Activated T-cell treated with anti-CD3 and anti-CD28 coated beads, Interleukin-2, amount 50 U/mL, for 72 hours (primary cell): ENCODE measurements at regions not wholly inside any gene's neighbourhood (a gene's known extent, or its start where the extent isn't known, plus 50 kb on each side); places are given as distances from the start of the nearest gene placed in this dataset.

Source experiments
- ATAC-seq, 2 donors: fragments of 150-1000 bp; cut with Tn5 transposase; replicated peaks in 1 of 2; 2 replicates each; pipeline ENCODE4 v1.10.0; 2021; ENCODE audit warnings: moderate library complexity in 2 of 2, mild to moderate bottlenecking in 1 of 2
- DNase-seq, 2 donors: peaks; one replicate each; pipeline ENCODE4 v3.0.0; 2021 to 2022; ENCODE audit warnings: mixed read lengths in 1 of 2
- H3K27ac Mint-ChIP-seq: one replicate; pipeline ENCODE4 v1.8.0; 2022; ENCODE audit warnings: mild to moderate bottlenecking, moderate library complexity, mixed read lengths
- H3K27me3 Mint-ChIP-seq: one replicate; pipeline ENCODE4 v1.8.0; 2022; ENCODE audit warnings: low read depth, mixed read lengths
- H3K36me3 Mint-ChIP-seq, 2 donors: one replicate each; pipeline ENCODE4 v1.8.0; 2022; ENCODE audit warnings: mixed read lengths in 2 of 2, mild to moderate bottlenecking in 1 of 2; ENCODE audit not compliant: insufficient read depth in 2 of 2
- H3K4me1 Mint-ChIP-seq: one replicate; pipeline ENCODE4 v1.8.0; 2022; ENCODE audit warnings: low read depth, mixed read lengths
- H3K4me3 Mint-ChIP-seq, 2 donors: one replicate each; pipeline ENCODE4 v1.8.0; 2022; ENCODE audit warnings: mild to moderate bottlenecking in 2 of 2, mixed read lengths in 2 of 2, moderate library complexity in 2 of 2
- H3K9me3 Mint-ChIP-seq, 2 donors: one replicate each; pipeline ENCODE4 v1.8.0; 2022; ENCODE audit warnings: mixed read lengths in 2 of 2

DNA sequence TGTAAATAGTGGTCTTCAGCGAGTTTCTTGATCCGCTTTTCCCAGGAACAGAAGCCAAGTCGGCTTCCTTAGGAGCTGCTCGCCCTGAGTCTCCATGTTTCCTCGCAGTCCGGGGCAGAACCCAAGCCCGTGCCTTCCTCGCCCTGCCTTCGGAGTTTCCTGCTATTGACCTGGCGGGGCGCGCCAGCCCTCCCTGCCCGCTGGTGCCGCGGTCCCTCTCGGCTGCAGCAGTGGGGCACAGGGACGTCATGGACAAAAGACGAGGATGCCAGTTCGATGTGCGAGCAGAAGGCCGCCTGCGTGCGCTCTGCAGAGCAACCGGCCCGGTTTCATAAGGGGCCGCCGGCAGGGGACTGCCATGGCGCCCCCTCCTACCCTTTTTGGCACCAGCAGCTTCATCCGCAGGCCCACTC lies 156.6 kb downstream of the TM9SF2 start:
- DNase-seq = peak; percentile 29 to 44
- Mint-ChIP-seq H3K4me3 (peak overlapping the region; percentile 79 to 81), H3K27ac (peak overlapping the region; percentile 63), H3K9me3 (no peaks in the 10 kb centered on the region), H3K36me3 (no peaks in the 10 kb centered on the region), H3K4me1 (peaks cover 45% of the 10 kb centered on the region), H3K27me3 (no peaks in the 10 kb centered on the region)
- peak; percentile 11 to 12 for ATAC-seq

DNA sequence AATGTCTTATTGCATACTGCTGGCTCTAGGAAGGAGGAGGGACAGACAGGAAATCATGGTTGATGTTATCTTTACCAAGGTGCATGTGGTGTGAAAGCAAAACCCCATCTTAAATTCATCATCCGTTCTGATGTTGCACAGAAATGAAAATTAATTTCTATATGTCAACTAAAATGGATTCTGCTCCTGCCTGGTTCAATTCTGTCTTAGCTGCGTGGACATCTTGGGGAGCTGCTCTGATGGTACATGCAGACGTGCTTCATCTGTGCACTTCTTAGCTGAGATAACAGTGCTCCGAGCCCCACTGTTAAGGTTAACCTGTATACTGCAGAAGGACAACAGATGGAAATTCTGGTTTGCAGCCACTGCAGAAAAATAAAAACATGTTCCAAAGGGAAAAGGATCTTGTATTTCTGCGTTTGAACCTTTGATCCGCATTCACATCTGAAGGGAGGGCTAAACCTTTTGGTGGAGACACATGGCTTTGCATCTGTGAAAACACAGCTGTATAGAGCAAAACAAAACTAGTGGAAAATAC lies 155.6 kb downstream of the TM9SF2 start:
- DNase-seq = peak; percentile 11 to 16
- Mint-ChIP-seq H3K4me1 (peaks cover 45% of the 10 kb centered on the region), H3K27me3 (no peaks in the 10 kb centered on the region), H3K36me3 (no peaks in the 10 kb centered on the region), H3K9me3 (no peaks in the 10 kb centered on the region), H3K27ac (peak overlapping the region; percentile 88), H3K4me3 (peak overlapping the region; percentile 79 to 81)
- peak; percentile 57 to 64 for ATAC-seq

DNA sequence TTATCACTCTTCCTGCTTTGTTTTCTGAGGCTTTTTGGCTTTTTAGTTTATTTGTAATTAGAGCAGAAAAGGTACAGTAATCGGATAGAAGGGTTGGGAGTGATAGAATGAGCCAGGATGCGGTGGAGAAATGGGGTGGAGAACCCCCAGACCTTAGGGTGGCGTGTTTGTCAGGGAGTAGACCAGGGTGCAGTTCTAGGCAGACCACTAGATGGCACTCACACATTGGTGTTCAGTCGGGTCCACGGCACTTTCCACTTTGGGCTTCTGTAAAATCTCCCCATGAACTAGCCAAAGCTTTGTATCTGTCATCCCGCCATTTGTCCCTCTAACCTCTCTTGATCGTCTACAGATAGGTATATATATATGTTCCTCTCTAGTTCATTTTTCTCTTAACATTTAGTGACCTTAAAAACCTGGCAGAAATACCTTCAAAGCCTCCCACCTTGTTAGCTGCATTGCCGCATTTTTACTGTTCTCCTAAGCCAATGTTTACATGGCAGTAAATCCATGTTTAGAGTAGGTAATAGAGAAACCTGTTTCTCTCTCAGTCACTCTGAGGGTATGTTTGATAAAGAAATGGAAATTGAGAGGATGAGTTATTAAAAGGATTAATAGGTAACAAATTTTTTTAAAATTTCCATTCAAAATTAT lies 154.9 kb downstream of the TM9SF2 start:
- Mint-ChIP-seq H3K4me1 (peaks cover 45% of the 10 kb centered on the region), H3K4me3 (peak overlapping the region; percentile 79 to 81), H3K27ac (peak overlapping the region; percentile 88), H3K27me3 (no peaks in the 10 kb centered on the region), H3K36me3 (no peaks in the 10 kb centered on the region), H3K9me3 (no peaks in the 10 kb centered on the region)
- DNase-seq (peak; percentile 83 to 85), ATAC-seq (peak; percentile 66 to 67)

DNA sequence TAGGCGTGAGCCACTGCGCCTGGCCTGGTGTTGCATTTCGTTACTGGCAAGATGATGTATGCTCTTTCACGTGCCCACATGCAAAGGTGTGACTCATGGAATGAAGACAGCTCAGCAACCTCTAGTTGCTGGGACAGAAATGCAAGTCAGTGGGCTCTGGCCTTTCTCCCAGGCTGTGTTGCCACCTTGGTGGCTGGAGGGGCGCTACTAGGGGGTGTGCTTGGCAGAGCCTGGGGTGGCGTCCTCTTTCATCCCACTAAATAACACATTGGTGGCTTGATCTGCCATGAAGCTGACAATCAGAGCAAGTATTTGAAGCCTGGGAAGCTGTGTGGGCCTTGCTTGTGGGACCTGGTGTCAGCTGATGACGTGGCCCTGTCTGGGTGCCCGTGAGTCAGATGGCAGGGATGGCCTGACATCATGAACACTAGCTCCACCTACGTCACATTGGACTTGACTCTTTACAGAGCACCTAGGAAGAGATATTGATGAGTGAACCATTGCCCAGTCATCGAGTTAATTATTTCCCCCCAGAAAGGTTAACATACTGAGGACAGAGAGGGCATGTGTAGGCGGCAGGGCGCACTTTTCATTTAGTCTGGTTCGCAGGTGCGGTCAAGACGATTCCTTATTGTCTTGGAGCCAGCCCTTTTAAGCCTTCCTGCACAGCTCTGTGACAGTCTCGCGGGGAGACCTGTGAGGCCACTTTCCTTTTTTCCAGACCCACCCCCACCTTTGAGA lies 154.2 kb downstream of the TM9SF2 start:
- Mint-ChIP-seq H3K36me3 (no peaks in the 10 kb centered on the region), H3K4me3 (peak overlapping the region; percentile 79 to 81), H3K27ac (peak overlapping the region; percentile 88), H3K27me3 (no peaks in the 10 kb centered on the region), H3K9me3 (no peaks in the 10 kb centered on the region), H3K4me1 (peaks cover 45% of the 10 kb centered on the region)
- peak; percentile 75 to 76 for ATAC-seq
- DNase-seq = peak; percentile 58 to 65

DNA sequence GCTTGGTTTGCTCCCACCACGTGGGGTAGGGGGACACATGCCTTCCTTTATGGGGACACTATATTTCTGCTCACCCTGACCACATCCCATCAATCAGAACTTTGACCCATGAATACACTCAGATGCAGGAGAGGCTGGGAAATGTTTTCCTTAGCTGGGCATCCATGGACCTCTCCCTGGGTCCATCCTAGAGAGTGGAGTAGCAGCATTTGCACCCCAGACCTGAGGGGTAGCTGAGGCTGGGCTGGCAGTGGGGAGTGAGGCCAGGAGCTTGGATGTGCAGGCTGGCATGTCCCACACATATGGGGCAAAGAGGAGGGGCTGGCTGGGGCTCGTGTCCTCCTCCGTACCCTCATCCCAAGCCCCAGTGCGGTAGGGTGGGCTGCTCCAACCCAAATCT lies 152.8 kb downstream of the TM9SF2 start:
- DNase-seq (no peak), ATAC-seq (no peak)
- H3K36me3 Mint-ChIP-seq = no peaks in the 10 kb centered on the region
- H3K27me3 Mint-ChIP-seq = no peaks in the 10 kb centered on the region
- no peaks in the 10 kb centered on the region for H3K9me3 Mint-ChIP-seq
- no peak overlapping the region for H3K27ac Mint-ChIP-seq
- H3K4me1 Mint-ChIP-seq = peaks cover 41% of the 10 kb centered on the region
- no peak overlapping the region for H3K4me3 Mint-ChIP-seq

DNA sequence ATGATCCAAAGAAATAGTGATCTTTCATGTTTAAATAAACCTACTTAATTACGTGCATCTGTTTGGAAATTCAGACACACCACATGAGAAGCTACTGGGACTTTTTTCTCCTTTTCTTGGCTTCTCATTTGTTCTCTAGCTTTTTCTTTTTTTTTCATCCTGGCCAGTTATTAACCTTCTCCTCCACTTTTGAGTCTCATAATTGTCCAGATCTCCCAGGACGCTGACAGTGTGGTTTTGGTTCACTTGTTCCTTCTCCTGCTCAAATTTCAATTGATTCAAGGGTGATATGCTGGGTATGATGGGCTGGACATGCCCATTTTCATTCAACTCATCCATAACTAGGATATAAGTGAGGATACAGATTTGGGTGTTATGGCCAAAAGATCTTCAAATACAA lies 152.3 kb downstream of the TM9SF2 start:
- no peaks in the 10 kb centered on the region for H3K9me3 Mint-ChIP-seq
- H3K4me3 Mint-ChIP-seq = no peak overlapping the region
- no peaks in the 10 kb centered on the region for H3K27me3 Mint-ChIP-seq
- peaks cover 36% of the 10 kb centered on the region for H3K4me1 Mint-ChIP-seq
- H3K36me3 Mint-ChIP-seq = no peaks in the 10 kb centered on the region
- DNase-seq = no peak
- H3K27ac Mint-ChIP-seq = no peak overlapping the region
- ATAC-seq = no peak

DNA sequence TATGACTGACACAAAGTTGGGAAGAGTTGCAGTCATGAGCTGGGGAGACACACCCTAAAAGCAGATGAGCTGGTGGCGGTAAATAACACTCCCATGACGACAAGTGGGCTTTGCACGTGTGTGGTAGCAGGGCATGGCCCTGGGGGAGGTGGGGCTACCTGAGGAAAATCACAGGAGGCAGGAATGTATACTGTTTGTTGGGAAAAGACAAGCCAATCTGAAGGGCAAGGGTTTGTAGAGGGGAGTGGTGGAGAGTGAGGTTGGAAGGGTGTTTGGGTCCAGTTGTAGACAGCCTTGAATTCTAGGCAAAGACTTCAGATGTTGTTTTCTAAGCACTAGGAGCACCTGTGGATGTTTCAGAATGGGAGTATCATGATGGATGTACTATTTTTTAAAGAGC lies 151.6 kb downstream of the TM9SF2 start:
- no peaks in the 10 kb centered on the region for H3K36me3 Mint-ChIP-seq
- H3K4me1 Mint-ChIP-seq = peaks cover 30% of the 10 kb centered on the region
- H3K4me3 Mint-ChIP-seq = no peak overlapping the region
- no peak for ATAC-seq
- H3K27me3 Mint-ChIP-seq = no peaks in the 10 kb centered on the region
- no peak for DNase-seq
- H3K9me3 Mint-ChIP-seq = no peaks in the 10 kb centered on the region
- no peak overlapping the region for H3K27ac Mint-ChIP-seq

DNA sequence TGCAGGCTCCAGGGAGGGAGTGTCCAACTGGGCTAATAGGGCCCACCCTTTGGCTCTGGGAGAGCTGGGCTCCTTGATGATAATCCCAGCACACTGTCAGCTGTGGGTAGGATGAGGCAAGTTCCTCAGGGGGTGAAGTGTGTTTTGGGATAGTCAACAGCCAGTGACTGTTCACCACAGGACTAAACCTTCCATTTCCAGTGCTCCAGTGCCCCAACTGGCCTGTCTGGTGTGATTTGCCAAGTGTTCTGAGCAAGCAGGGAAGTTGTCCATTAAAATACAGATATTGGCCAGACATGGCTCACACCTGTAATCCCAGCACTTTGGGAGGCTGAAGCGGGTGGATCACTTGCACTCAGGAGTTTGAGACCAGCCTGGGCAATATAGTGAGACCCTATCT lies 150.9 kb downstream of the TM9SF2 start:
- no peak for ATAC-seq
- Mint-ChIP-seq H3K9me3 (no peaks in the 10 kb centered on the region), H3K4me3 (no peak overlapping the region), H3K4me1 (peaks cover 22% of the 10 kb centered on the region), H3K27me3 (no peaks in the 10 kb centered on the region), H3K36me3 (no peaks in the 10 kb centered on the region), H3K27ac (no peak overlapping the region)
- no peak for DNase-seq

DNA sequence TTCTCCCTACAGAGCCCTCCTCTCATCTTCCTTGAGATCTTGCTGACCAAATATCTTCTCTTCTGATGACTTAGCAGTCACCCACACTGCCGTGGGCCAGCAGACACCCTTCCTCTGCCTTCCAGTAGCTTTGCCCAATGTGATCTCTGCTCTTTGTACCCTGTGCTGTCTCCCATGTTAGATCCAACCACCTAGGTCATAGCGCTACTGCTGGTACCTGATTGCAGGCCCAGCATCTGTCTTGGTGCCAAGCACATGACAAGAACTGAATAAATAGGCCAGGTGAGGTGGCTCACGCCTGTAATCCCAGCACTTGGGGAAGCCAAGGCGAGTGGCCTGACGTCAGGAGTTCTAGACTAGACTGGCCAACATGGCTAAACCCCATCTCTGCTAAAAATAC lies 149.7 kb downstream of the TM9SF2 start:
- Mint-ChIP-seq H3K27ac (no peak overlapping the region), H3K36me3 (no peaks in the 10 kb centered on the region), H3K27me3 (no peaks in the 10 kb centered on the region), H3K4me3 (no peak overlapping the region), H3K4me1 (peaks cover 11% of the 10 kb centered on the region), H3K9me3 (no peaks in the 10 kb centered on the region)
- DNase-seq (no peak), ATAC-seq (no peak)

DNA sequence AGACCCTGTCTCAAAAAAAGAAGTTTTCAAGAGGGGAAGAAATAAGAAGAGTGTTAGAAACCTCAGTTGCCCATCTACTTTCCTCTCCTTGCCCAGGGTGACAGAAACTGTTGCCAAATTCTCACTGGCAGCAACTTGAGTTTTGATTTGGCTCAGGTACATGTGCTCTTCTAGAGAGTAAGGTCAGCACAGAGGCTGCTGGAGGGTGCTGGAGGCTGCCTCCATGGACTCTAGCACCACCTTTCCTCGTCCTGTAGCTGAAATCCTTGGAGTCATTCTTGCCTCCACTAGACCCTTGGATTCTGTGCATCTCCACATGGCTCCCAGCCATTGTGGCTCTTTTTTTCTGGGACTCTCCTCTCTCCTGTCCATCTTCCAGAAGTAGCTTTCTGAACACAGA lies 149.1 kb downstream of the TM9SF2 start:
- Mint-ChIP-seq H3K4me1 (peaks cover 5% of the 10 kb centered on the region), H3K36me3 (no peaks in the 10 kb centered on the region), H3K27me3 (no peaks in the 10 kb centered on the region), H3K27ac (no peak overlapping the region), H3K9me3 (no peaks in the 10 kb centered on the region), H3K4me3 (no peak overlapping the region)
- no peak for ATAC-seq
- DNase-seq = no peak

DNA sequence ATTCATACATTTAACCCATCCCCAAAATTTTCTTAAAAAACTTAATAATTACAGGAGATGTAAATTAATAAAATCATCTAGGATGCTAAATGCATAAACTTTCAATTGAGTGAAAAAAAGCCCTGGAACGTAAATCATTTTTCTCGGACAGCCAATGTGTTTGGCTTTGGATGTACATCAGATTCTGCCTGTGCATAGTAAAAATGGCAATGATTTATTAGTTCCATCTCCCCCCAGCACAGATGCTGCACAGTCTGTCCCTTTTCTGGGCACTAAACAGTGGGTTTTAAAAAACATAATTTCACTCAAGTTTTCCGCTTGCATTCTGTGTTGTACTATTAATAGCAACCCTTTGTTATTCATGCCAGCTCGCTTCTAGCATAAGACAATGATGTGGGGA lies 147.7 kb downstream of the TM9SF2 start:
- H3K27me3 Mint-ChIP-seq = no peaks in the 10 kb centered on the region
- DNase-seq = no peak

DNA sequence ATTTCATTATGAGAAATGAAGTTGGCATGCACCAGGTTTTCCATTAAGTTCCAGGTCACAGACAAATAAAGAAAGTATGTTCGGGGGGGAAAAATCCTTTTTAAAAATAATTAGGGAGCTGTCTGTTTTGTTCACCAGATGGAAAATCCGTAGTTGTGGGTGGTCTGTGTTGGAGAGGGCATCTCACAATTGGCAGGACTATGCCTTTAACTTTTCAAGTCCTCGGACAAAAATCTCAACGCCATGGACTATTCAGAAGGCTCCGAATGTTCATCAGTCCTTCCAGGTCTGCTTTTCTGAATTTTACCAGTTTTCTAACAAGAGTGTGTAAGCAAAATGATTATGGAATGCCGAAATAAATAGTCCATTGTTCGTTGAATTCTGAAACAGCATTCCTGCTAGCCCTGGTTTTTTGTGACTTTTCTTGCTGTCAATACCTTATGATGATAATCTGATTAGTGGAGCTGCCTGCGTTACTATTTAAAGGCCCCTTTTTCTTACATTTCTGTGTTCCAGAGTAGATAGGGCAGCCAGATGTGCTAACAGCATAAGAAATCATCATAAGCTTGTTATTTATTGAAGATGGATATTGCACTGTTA lies 146.9 kb downstream of the TM9SF2 start:
- H3K9me3 Mint-ChIP-seq = no peaks in the 10 kb centered on the region

More for the DNA sequence above, 147.7 kb downstream of the TM9SF2 start:
- no peaks in the 10 kb centered on the region for H3K9me3 Mint-ChIP-seq
- H3K36me3 Mint-ChIP-seq = no peaks in the 10 kb centered on the region
- no peak overlapping the region for H3K4me3 Mint-ChIP-seq
- no peak for ATAC-seq
- no peaks in the 10 kb centered on the region for H3K4me1 Mint-ChIP-seq
- H3K27ac Mint-ChIP-seq = no peak overlapping the region

DNA sequence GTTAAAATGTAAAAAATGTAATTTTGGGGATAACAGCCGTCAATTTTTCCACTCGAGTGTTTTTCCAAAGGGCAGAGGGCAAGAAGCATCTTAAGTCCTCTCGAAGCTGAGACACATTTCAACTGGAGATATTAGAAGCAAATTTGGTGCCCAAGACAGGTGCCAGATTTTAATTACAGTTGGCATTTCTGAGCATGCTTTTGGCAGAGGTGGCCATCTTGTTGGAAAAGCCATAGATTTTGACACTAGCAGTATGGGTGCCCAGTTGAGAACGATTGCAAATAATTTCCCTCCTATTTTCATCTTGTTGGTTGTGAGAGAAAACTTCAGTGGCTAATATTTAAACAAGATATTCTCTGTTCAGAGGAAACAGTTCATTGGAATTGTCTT lies 146.3 kb downstream of the TM9SF2 start:
- no peaks in the 10 kb centered on the region for H3K9me3 Mint-ChIP-seq
- DNase-seq = no peak
- H3K27me3 Mint-ChIP-seq = no peaks in the 10 kb centered on the region
- ATAC-seq = no peak
- H3K4me1 Mint-ChIP-seq = no peaks in the 10 kb centered on the region
- no peaks in the 10 kb centered on the region for H3K36me3 Mint-ChIP-seq
- no peak overlapping the region for H3K27ac Mint-ChIP-seq
- no peak overlapping the region for H3K4me3 Mint-ChIP-seq

More for the DNA sequence above, 146.9 kb downstream of the TM9SF2 start:
- no peak overlapping the region for H3K4me3 Mint-ChIP-seq
- no peaks in the 10 kb centered on the region for H3K27me3 Mint-ChIP-seq
- H3K27ac Mint-ChIP-seq = no peak overlapping the region
- H3K4me1 Mint-ChIP-seq = no peaks in the 10 kb centered on the region
- DNase-seq = no peak
- no peaks in the 10 kb centered on the region for H3K36me3 Mint-ChIP-seq
- no peak for ATAC-seq
